Islet precursor cell (in vitro differentiated cells): ENCODE measurements at regions not wholly inside any gene's neighbourhood (a gene's known extent, or its start where the extent isn't known, plus 50 kb on each side); places are given as distances from the start of the nearest gene placed in this dataset.

ENCODE experiments used
- DNase-seq: peaks from one replicate; pipeline ENCODE4 v3.0.0-alpha.2; 2018

GRCh38 chr16:51641191-51641765 lies 490.2 kb upstream of the SALL1 start:
- peak; percentile 61 for DNase-seq

DNA sequence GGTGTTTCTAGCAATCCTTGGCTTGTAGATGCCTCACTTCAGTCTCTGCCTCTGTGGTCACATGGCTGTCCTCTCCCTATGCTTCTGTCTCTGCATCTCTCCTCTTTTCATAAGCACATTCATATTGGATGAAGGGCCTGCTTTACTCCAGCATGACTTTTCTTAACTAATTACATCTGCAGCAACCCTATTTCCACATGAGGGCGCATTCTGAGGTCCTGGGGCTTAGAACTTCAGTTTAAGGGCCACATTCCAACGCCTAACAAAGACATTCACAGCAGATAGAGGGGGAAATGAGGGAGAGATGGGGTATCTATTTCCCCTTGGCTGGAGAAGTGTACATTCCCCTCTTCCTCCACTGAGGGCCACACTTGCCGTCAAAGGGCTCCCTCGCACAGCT lies 489.1 kb upstream of the SALL1 start:
- DNase-seq = no peak

GRCh38 chr16:51638339-51639135 lies 487.5 kb upstream of the SALL1 start:
- DNase-seq = no peak

DNA sequence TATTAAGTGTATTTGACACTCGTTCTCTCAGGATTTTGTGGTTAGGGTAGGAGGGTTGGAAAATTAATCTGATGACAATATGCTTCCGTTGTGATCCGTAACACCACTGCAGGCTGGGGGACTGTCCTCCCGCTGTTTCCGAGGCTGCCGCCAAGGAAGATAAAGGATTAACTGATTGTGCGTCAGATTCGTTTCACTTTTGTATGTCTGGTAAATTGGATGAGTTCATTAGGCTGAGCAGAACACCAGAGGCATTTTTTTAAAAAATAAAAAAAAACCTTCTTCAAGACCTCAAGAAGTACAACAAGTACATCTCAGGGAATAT lies 486.7 kb upstream of the SALL1 start:
- no peak for DNase-seq

GRCh38 chr16:51636920-51637769 lies 486.1 kb upstream of the SALL1 start:
- DNase-seq = peak; percentile 91

- no peak for DNase-seq
Observed at GRCh38 chr16:51635181-51635580, 484.1 kb upstream of the SALL1 start.

GRCh38 chr16:51630076-51630475 lies 479.0 kb upstream of the SALL1 start:
- DNase-seq = no peak

GRCh38 chr16:51629576-51629975 lies 478.5 kb upstream of the SALL1 start:
- no peak for DNase-seq

DNA sequence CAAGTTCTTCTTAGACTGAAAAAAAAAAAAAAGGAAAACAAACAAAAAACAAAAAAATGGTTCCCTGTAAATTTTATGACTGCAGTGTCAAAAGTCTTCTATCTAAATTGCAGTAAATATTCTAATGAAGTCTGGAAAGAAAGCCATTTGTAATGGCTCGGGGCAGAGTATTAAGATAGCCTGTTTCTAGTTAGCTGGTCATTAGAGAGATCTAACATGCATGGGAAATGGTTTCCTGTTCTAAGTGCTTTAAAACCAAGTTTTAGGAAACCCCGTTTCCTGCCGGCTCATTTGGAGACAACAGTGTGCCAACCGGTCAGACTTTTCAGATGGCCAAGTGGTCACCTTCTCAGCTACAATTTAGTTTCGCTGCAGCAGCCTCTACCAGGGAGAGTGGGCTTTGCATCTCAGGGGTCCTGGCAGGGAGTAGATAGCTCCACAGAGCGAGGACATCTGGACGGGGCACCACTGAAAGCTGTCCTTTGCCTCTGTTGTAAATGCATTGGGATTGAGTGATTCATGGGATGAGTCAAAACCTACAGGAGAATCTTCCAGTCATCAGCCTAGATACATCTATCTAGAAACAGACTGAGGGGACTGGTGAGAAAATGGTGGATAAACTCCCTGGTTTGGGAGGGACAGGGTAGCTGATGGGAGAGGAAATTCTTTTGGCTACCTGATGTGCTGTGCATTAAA lies 473.2 kb upstream of the SALL1 start:
- DNase-seq = peak; percentile 71

- no peak for DNase-seq
Observed at GRCh38 chr16:51621610-51622009, 470.5 kb upstream of the SALL1 start.

GRCh38 chr16:51615141-51615540 lies 464.1 kb upstream of the SALL1 start:
- no peak for DNase-seq

DNA sequence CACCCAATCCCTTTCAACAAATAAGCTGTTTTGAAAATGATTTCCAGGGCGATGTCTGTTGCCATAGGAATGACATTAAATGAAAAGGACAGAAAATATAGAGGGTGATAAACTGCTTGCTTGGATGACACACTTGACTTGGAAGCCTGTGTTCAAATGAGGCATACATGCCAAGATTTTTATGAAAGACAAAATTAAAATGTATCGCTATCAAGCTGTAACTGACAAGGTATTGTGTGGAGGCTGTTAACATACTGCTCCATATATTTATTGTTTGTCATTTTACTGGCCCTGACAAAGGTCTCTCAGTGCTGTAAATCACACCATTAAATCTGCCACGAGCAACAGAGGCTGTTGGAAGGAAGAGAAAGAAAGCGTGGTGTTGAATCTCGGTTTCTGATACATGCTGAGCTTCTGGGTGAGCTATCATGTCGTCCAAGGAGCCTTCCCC lies 456.2 kb upstream of the SALL1 start:
- DNase-seq = no peak

- no peak for DNase-seq
Observed at GRCh38 chr16:51596247-51596646, 445.2 kb upstream of the SALL1 start.

DNA sequence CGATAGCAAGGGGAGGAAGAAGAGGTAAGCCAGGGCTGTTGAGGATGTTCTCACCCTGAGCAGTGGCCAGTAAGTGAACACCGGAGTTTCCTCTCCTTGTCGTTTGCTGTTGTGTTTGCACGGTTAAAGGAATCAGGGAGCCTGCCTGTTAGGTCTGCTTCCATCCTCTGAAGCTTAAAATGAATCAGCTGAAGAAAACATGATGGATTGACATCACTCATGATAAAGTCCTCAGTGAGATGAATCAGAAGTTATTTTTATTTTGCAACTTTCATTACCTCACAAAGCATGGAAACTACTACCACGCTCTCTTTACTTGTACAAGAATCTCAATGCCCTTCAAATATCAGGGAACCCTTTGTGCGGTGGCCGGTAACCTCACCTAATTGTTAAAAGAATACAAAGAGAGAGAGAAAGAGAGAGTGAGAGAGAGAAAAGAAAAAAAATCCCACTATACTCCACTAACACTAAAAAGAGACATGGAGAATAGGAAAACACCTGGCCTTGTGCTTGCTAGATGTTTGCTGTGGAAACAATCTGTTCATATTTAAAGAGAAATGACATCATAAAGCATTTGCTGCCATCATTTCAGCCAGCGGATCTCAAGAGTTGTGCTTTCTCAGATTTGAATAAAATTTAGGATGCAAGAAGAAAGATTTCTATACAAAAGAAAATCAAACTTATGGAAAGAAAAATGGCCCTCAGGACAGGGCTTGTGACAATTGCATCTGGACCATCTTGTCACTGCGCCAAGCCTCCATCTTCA lies 441.6 kb upstream of the SALL1 start:
- no peak for DNase-seq

DNA sequence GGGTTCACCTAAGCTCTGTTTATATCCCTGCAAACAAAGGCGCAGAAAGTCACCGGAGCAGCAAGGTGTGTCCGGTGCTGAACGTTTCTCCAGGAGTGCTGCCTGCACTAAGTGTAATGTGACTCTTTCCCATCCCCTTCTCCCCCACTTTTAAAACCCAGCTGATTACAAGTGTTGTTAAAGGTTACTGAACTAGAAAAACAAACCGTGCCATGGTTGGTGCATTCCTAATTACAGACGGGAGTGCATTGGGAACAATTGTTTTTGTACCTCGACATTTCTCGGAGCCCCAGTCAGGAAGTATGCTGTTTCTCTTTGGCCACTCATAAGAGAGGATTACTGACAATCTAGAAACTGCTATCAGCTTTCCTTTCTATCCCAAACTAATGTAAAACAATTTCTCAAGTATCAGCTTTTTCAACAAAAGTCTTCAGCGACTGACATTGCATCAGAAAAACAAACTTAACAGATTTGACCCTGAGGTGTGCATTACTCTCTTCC lies 441.0 kb upstream of the SALL1 start:
- DNase-seq = no peak

GRCh38 chr16:51591480-51591879 lies 440.4 kb upstream of the SALL1 start:
- DNase-seq = no peak

- DNase-seq = no peak
Observed at GRCh38 chr16:51579652-51580360, 428.7 kb upstream of the SALL1 start.

DNA sequence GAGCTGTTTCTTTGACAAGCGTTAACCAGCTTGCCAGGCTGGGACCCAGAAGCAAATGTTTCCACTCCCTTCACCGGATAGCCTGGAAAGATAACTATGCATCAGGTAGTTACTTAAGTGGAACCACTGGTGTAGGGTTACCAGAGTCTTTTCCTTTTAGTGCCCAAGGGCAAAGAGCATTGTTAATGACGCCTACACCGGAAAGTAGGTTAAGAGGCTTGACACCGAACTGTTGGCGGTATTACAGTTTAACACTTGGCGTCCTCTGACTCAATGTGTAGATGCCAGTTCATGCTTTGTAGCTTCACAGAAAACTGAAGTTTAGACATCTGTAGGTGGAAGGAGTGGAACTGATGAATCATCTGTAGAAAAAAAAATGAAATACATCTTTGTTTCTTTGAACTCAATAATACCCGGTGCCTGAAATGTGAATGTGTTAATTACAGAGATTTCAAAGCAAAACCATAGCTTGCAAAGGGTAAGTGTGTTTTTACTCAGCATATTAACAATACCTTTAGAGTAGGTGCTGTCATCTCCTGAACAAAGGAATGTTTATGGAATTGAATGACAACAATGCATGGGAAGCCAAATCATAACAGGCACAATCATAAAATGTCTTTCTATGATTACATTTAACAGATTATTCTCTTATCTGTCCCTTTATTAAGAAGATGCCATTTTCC lies 426.7 kb upstream of the SALL1 start:
- peak; percentile 86 for DNase-seq

DNA sequence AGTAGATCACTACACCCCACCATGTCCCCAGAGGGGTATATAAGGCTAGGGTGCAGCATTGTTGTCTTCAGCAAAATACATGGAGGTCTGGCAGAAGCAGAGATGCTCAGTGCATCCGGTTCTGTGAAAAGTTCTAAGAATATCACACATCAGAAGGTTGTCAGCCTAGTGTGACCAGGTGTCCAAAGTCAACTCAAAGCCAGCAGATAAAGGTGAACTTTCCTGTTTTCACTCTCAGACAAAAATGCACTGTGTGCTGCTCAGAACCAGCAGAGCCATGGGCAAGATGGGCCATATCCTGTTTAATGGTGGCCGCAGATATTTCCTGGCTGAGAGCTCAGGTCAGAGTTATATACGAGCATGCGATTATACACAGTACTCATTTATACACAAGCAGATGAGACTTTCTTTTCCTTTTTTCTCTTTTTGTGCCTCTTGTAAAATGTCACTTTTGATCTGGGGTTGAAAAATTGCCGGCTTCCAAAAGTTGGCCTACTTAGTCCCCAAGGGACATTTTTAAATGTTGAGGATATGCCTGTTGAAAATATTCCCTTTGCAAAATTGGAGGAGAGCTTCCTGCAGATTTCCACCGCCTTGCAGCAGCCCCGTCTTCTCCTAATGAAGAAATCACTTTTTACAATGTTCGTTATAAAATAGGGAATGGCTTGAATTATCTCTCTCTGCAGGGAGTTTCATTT lies 425.6 kb upstream of the SALL1 start:
- DNase-seq = no peak

DNA sequence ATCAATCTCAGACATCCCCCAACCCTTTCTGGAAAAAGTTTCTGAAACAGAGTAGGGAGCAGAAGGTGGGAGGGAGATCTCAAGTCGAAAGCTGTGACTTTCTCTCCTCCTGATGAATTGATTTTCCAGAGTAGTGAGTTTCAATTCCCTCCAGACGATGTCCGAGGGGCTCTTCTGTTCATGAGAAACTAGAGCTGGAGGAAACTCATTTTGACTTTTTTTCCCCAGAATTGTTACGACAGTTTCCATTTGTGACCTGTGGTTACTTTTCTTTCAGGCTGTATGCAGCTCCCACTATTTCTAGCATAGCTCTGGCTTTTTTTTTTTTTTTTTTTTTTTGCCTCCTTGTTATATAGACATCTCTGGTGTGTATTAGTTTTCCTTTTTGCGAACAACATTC lies 422.1 kb upstream of the SALL1 start:
- DNase-seq = no peak
